ENCODE measurements at regions not wholly inside any gene's neighbourhood (a gene's known extent, or its start where the extent isn't known, plus 50 kb on each side); places are given as distances from the start of the nearest gene placed in this dataset.

DNA sequence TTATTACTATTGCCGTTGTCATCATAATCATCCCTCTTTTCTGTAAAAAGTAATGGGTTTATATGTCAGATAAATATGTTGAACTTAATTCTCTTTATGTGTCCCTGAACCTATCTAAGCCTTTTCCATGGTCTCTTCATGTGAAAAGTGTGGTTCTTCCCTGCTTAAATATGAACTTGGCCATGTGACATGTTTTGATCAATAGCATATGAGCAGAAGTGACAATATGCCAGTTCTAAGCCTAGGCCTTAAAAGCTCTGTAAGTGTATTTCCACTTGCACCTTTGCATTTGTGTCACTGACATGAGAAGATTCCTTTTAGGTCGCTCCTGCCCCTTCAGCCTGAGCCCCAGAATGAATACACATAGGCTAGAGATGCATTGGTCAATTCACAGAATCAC, 188.4 kb upstream of the CCN2 start:
- TF ChIP-seq CTCF (IDR thresholded peaks at IDR 0.05) (no peak), POLR2A (IDR thresholded peaks at IDR 0.05; ENCODE audit: low read depth) (no peak)

All from esophagus muscularis mucosa (tissue), 3 donors.